ENCODE measurements at regions not wholly inside any gene's neighbourhood (a gene's known extent, or its start where the extent isn't known, plus 50 kb on each side); places are given as distances from the start of the nearest gene placed in this dataset.

DNA sequence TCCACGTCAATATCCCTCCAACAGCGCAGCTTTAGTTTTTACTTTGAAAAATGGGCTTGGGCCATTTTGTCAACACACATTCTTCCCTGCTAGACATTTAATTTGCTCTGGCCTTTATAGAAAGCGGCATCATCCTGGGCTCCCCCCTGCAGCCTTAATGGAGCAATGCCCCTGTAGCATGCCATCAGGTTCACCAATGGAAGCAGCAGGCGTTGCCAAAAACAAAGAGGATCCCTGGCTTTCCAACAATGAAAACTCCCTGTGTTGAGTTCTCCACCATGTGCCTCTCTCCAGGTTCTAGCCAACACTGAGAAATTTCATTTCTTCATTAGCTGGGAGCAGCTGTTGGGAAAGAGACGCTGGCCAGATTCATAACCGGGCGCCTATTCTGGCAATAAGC lies 139.5 kb downstream of the ZNF622 start:
- no peak overlapping the region for H3K4me2 ChIP-seq (ENCODE audit: low read length)
- H3K27me3 ChIP-seq (ENCODE audit: insufficient read depth, low read length) = no peaks in the 10 kb centered on the region
- no peak overlapping the region for H2AFZ ChIP-seq (ENCODE audit: low read length)

DNA sequence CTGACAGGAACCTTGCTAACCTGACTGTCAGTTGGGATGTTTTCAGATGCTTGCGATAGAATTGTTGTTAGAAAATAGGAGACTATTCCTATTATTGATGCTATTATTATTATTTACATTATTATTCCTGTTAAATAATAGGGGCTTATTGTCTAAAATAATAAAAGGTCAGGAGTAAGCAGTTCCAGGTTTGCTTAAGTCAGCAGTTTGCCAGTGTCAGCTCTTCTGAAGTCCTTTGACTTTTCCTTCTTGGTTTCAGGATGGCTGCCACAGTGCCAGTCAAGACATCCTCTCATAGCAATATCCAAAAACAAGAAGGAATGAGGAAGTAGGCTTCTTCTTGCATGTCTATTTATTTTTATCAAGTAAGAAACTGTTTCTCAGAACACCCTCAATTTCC lies 141.7 kb upstream of the MARCHF11 start:
- no peak overlapping the region for H3K4me2 ChIP-seq (ENCODE audit: low read length)
- H3K9me2 ChIP-seq (ENCODE audit: low read depth, low read length) = no peaks in the 10 kb centered on the region
- H3K9me3 ChIP-seq (ENCODE audit: low read length) = no peaks in the 10 kb centered on the region
- H2AFZ ChIP-seq (ENCODE audit: low read length) = no peak overlapping the region
- no peak overlapping the region for H3K4me3 ChIP-seq (ENCODE audit: low read depth, low read length, poor library complexity, severe bottlenecking)
- H3K4me1 ChIP-seq (ENCODE audit: insufficient read depth, low read length, severe bottlenecking) = no peaks in the 10 kb centered on the region
- no peak overlapping the region for H3K9ac ChIP-seq (ENCODE audit: low read length)
- no peaks in the 10 kb centered on the region for H4K20me1 ChIP-seq (ENCODE audit: insufficient read depth, low read length)
- H3K27me3 ChIP-seq (ENCODE audit: insufficient read depth, low read length) = no peaks in the 10 kb centered on the region
- no peaks in the 10 kb centered on the region for H3F3A ChIP-seq (ENCODE audit: insufficient read depth, low read length)
- H3K36me3 ChIP-seq (ENCODE audit: insufficient read depth, low read length) = no peaks in the 10 kb centered on the region
- H3K27ac ChIP-seq (ENCODE audit: low read depth, low read length, poor library complexity, severe bottlenecking) = no peak overlapping the region
- no peaks in the 10 kb centered on the region for H3K79me2 ChIP-seq (ENCODE audit: insufficient read depth, low read length)
- no peak for TF ChIP-seq EZH2 (IDR thresholded peaks at IDR 0.05; ENCODE audit: borderline replicate concordance, low read length)
- TF ChIP-seq, protein P1, sequence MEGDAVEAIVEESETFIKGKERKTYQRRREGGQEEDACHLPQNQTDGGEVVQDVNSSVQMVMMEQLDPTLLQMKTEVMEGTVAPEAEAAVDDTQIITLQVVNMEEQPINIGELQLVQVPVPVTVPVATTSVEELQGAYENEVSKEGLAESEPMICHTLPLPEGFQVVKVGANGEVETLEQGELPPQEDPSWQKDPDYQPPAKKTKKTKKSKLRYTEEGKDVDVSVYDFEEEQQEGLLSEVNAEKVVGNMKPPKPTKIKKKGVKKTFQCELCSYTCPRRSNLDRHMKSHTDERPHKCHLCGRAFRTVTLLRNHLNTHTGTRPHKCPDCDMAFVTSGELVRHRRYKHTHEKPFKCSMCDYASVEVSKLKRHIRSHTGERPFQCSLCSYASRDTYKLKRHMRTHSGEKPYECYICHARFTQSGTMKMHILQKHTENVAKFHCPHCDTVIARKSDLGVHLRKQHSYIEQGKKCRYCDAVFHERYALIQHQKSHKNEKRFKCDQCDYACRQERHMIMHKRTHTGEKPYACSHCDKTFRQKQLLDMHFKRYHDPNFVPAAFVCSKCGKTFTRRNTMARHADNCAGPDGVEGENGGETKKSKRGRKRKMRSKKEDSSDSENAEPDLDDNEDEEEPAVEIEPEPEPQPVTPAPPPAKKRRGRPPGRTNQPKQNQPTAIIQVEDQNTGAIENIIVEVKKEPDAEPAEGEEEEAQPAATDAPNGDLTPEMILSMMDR (IDR thresholded peaks at IDR 0.05; ENCODE audit: low read length) = no peak

More for the DNA sequence above, 139.5 kb downstream of the ZNF622 start:
- H3K4me3 ChIP-seq (ENCODE audit: low read depth, low read length, poor library complexity, severe bottlenecking) = no peak overlapping the region
- H3K27ac ChIP-seq (ENCODE audit: low read depth, low read length, poor library complexity, severe bottlenecking) = no peak overlapping the region
- no peaks in the 10 kb centered on the region for H3K79me2 ChIP-seq (ENCODE audit: insufficient read depth, low read length)
- no peaks in the 10 kb centered on the region for H4K20me1 ChIP-seq (ENCODE audit: insufficient read depth, low read length)
- no peaks in the 10 kb centered on the region for H3K9me3 ChIP-seq (ENCODE audit: low read length)
- no peaks in the 10 kb centered on the region for H3F3A ChIP-seq (ENCODE audit: insufficient read depth, low read length)
- H3K4me1 ChIP-seq (ENCODE audit: insufficient read depth, low read length, severe bottlenecking) = no peaks in the 10 kb centered on the region
- H3K36me3 ChIP-seq (ENCODE audit: insufficient read depth, low read length) = no peaks in the 10 kb centered on the region
- no peak overlapping the region for H3K9ac ChIP-seq (ENCODE audit: low read length)
- no peaks in the 10 kb centered on the region for H3K9me2 ChIP-seq (ENCODE audit: low read depth, low read length)
- no peak for TF ChIP-seq EZH2 (IDR thresholded peaks at IDR 0.05; ENCODE audit: borderline replicate concordance, low read length)
- TF ChIP-seq, protein P1 (IDR thresholded peaks at IDR 0.05; ENCODE audit: low read length) = no peak

DNA sequence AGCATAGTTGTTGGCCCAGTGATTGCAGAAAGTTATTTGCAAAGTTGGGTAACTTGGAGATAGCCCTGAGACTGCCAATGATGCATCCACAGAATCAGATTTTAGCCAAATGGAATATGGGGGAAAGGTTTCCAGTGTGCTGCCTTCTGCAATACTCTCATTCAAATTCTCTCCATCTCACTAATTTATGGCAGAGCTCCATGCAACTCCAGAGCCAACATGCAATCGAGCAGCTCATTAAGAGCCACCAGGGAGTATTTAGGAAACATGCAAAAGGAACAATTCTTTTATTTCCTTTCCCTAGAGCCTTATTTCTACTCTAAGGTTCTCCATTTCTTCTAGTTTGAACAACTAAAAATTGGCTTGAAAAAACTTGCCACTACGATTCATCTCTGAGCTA lies 135.9 kb upstream of the MARCHF11 start:
- Histone ChIP-seq H3K4me3 (ENCODE audit: low read depth, low read length, poor library complexity, severe bottlenecking) (no peak overlapping the region), H3K9ac (ENCODE audit: low read length) (no peak overlapping the region), H4K20me1 (ENCODE audit: insufficient read depth, low read length) (no peaks in the 10 kb centered on the region), H3K27ac (ENCODE audit: low read depth, low read length, poor library complexity, severe bottlenecking) (no peak overlapping the region), H2AFZ (ENCODE audit: low read length) (no peak overlapping the region), H3K9me3 (ENCODE audit: low read length) (no peaks in the 10 kb centered on the region), H3K4me1 (ENCODE audit: insufficient read depth, low read length, severe bottlenecking) (no peaks in the 10 kb centered on the region), H3F3A (ENCODE audit: insufficient read depth, low read length) (no peaks in the 10 kb centered on the region), H3K9me2 (ENCODE audit: low read depth, low read length) (no peaks in the 10 kb centered on the region), H3K4me2 (ENCODE audit: low read length) (no peak overlapping the region), H3K36me3 (ENCODE audit: insufficient read depth, low read length) (no peaks in the 10 kb centered on the region), H3K79me2 (ENCODE audit: insufficient read depth, low read length) (no peaks in the 10 kb centered on the region), H3K27me3 (ENCODE audit: insufficient read depth, low read length) (no peaks in the 10 kb centered on the region)
- no peak for TF ChIP-seq EZH2 (IDR thresholded peaks at IDR 0.05; ENCODE audit: borderline replicate concordance, low read length)
- TF ChIP-seq, protein P1 (IDR thresholded peaks at IDR 0.05; ENCODE audit: low read length) = no peak
